CD4-positive, alpha-beta memory T cell (primary cell): ENCODE measurements at regions not wholly inside any gene's neighbourhood (a gene's known extent, or its start where the extent isn't known, plus 50 kb on each side); places are given as distances from the start of the nearest gene placed in this dataset.

Experiments used
- CTCF ChIA-PET: fragments of 350-600 bp; sonication (Branson Sonifier 250); formaldehyde crosslinking; loops from one replicate; lab custom pipeline; 2021; ENCODE audit warnings: inconsistent platforms; ENCODE audit not compliant: partially characterized antibody; lab: Charles Lee
- POLR2A ChIA-PET: fragments of 350-600 bp; sonication (Branson Sonifier 250); formaldehyde crosslinking; loops from one replicate; lab custom pipeline; 2021; ENCODE audit not compliant: partially characterized antibody; lab: Charles Lee
- DNase-seq, 5 donors: peaks; one replicate each; pipeline versions ENCODE4 v3.0.0 to v3.0.0-alpha.2; 2020 to 2022; ENCODE audit warnings: mixed read lengths in 1 of 5
- H3K27ac ChIP-seq: one replicate; pipeline ENCODE4 v1.7.0; 2013; ENCODE audit warnings: low read depth, low read length
- H3K27me3 ChIP-seq: 2 replicates; pipeline ENCODE4 v1.7.0; 2013; ENCODE audit warnings: mild to moderate bottlenecking, low read length, moderate library complexity; ENCODE audit not compliant: insufficient read depth
- H3K36me3 ChIP-seq: 2 replicates; pipeline ENCODE4 v1.7.0; 2013; ENCODE audit warnings: mild to moderate bottlenecking, low read length, moderate library complexity; ENCODE audit not compliant: insufficient read depth
- H3K4me1 ChIP-seq: 2 replicates; pipeline ENCODE4 v1.7.0; 2013; ENCODE audit warnings: mild to moderate bottlenecking, low read length, moderate library complexity; ENCODE audit not compliant: insufficient read depth
- H3K4me3 ChIP-seq, 2 donors: one replicate each; pipeline ENCODE4 v1.7.0; 2013; ENCODE audit warnings: low read length in 2 of 2, mild to moderate bottlenecking in 1 of 2
- H3K9me3 ChIP-seq, 2 donors: one replicate each; pipeline ENCODE4 v1.7.0; 2013; ENCODE audit warnings: low read length in 2 of 2, control low read depth in 1 of 2; ENCODE audit not compliant: control insufficient read depth in 1 of 2
- H3K27ac Mint-ChIP-seq, 7 donors: one replicate each; pipeline ENCODE4 v1.8.0; 2020 to 2021; ENCODE audit warnings: mixed read lengths in 7 of 7, mild to moderate bottlenecking in 6 of 7, inconsistent platforms in 3 of 7, moderate library complexity in 3 of 7
- H3K27me3 Mint-ChIP-seq, 2 donors: one replicate each; pipeline ENCODE4 v1.8.0; 2020 to 2021; ENCODE audit warnings: mixed read lengths in 2 of 2
- H3K36me3 Mint-ChIP-seq, 2 donors: one replicate each; pipeline ENCODE4 v1.8.0; 2020 to 2021; ENCODE audit warnings: mixed read lengths in 2 of 2, inconsistent platforms in 1 of 2, mild to moderate bottlenecking in 1 of 2
- H3K4me1 Mint-ChIP-seq, 4 donors: one replicate each; pipeline ENCODE4 v1.8.0; 2020 to 2021; ENCODE audit warnings: mixed read lengths in 4 of 4, mild to moderate bottlenecking in 1 of 4
- H3K4me3 Mint-ChIP-seq, 8 donors: one replicate each; pipeline ENCODE4 v1.8.0; 2020 to 2021; ENCODE audit warnings: mixed read lengths in 8 of 8, mild to moderate bottlenecking in 7 of 8, moderate library complexity in 6 of 8, inconsistent platforms in 3 of 8
- H3K9me3 Mint-ChIP-seq, 8 donors: one replicate each; pipeline ENCODE4 v1.8.0; 2020 to 2021; ENCODE audit warnings: mixed read lengths in 8 of 8, mild to moderate bottlenecking in 5 of 8, inconsistent platforms in 3 of 8, moderate library complexity in 1 of 8
- intact Hi-C: fragments of 100-400 bp; cut with micrococcal nuclease; formaldehyde crosslinking; loops from one replicate; pipeline ENCODE4 v1.15.1; 2023

GRCh38 chr20:63104312-63105181, 97.8 kb upstream of the BHLHE23 start:
- Mint-ChIP-seq H3K27me3 (peaks cover 0 to 3% of the 10 kb centered on the region in 2 donors), H3K36me3 (peaks cover 0 to 12% of the 10 kb centered on the region in 2 donors), H3K9me3 (peaks cover 0 to 16% (median 2%) of the 10 kb centered on the region in 8 donors), H3K4me1 (peaks cover 0 to 12% (median 1%) of the 10 kb centered on the region in 4 donors), H3K4me3 (peak overlapping the region in 5 of 8 donors; percentile 39 to 67 (median 54)), H3K27ac (peak overlapping the region in 5 of 7 donors; percentile 2 to 99 (median 55))
- CTCF ChIA-PET = no interaction called here
- H3K9me3 ChIP-seq = no peaks in the 10 kb centered on the region
- H3K4me1 ChIP-seq = peaks cover 5% of the 10 kb centered on the region
- intact Hi-C loops = loop anchor here (5.0 kb wide), 1 partner anchor 73 kb away; no protein-coding TSS in a partner anchor
- H3K27ac ChIP-seq = no peak overlapping the region
- H3K36me3 ChIP-seq = no peaks in the 10 kb centered on the region
- no peak overlapping the region for H3K4me3 ChIP-seq
- no peaks in the 10 kb centered on the region for H3K27me3 ChIP-seq
- POLR2A ChIA-PET = interaction anchor here (1.7 kb wide), 1 partner anchor 151 kb away, joined by 9 read pairs; no protein-coding TSS in a partner anchor
- DNase-seq = no peak

- H3K36me3 Mint-ChIP-seq = peaks cover 0 to 12% of the 10 kb centered on the region in 2 donors
- H3K4me3 Mint-ChIP-seq = peak overlapping the region in 7 of 8 donors; percentile 8 to 67 (median 53)
- H3K27me3 ChIP-seq = no peaks in the 10 kb centered on the region
- H3K9me3 Mint-ChIP-seq = peaks cover 0 to 16% (median 2%) of the 10 kb centered on the region in 8 donors
- no peak overlapping the region for H3K27ac ChIP-seq
- peaks cover 0 to 12% (median 1%) of the 10 kb centered on the region in 4 donors for H3K4me1 Mint-ChIP-seq
- no peaks in the 10 kb centered on the region for H3K36me3 ChIP-seq
- peak in 4 of 5 donors; percentile 31 to 53 (median 41) for DNase-seq
- no peak overlapping the region for H3K4me3 ChIP-seq
- POLR2A ChIA-PET = interaction anchor here (1.7 kb wide), 1 partner anchor 150 kb away, joined by 9 read pairs; no protein-coding TSS in a partner anchor
- peaks cover 0 to 3% of the 10 kb centered on the region in 2 donors for H3K27me3 Mint-ChIP-seq
- no peaks in the 10 kb centered on the region for H3K9me3 ChIP-seq
- peaks cover 5% of the 10 kb centered on the region for H3K4me1 ChIP-seq
- CTCF ChIA-PET = no interaction called here
- peak overlapping the region in 5 of 7 donors; percentile 31 to 99 (median 55) for H3K27ac Mint-ChIP-seq
- intact Hi-C loops = loop anchor here (2.0 to 5.0 kb wide), 2 partner anchors 74 to 113 kb away; partner anchors contain the start of gene YTHDF1
Measured at GRCh38 chr20:63103402-63104311, 96.9 kb upstream of the BHLHE23 start.

GRCh38 chr20:63102721-63103375, 96.1 kb upstream of the BHLHE23 start:
- Histone ChIP-seq H3K9me3 (no peaks in the 10 kb centered on the region), H3K4me1 (peaks cover 5% of the 10 kb centered on the region), H3K36me3 (no peaks in the 10 kb centered on the region), H3K27ac (peak overlapping the region; percentile 91), H3K4me3 (peak overlapping the region in 1 of 2 donors; percentile 86), H3K27me3 (no peaks in the 10 kb centered on the region)
- CTCF ChIA-PET = no interaction called here
- peak overlapping the region; percentile 81 to 94 (median 86) for H3K4me3 Mint-ChIP-seq
- POLR2A ChIA-PET = interaction anchor here (1.7 kb wide), 1 partner anchor 149 kb away, joined by 9 read pairs; no protein-coding TSS in a partner anchor
- H3K36me3 Mint-ChIP-seq = peaks cover 0 to 12% of the 10 kb centered on the region in 2 donors
- DNase-seq = peak; percentile 68 to 79 (median 74)
- intact Hi-C loops = loop anchor here (2.0 to 5.0 kb wide), 2 partner anchors 74 to 114 kb away; partner anchors contain the start of gene YTHDF1
- H3K4me1 Mint-ChIP-seq = peaks cover 0 to 12% (median 1%) of the 10 kb centered on the region in 4 donors
- H3K27ac Mint-ChIP-seq = peak overlapping the region; percentile 91 to 99 (median 93)
- peaks cover 0 to 11% (median 0%) of the 10 kb centered on the region in 8 donors for H3K9me3 Mint-ChIP-seq
- peaks cover 0 to 3% of the 10 kb centered on the region in 2 donors for H3K27me3 Mint-ChIP-seq

- H3K4me1 Mint-ChIP-seq = peaks cover 0 to 12% (median 1%) of the 10 kb centered on the region in 4 donors
- CTCF ChIA-PET = no interaction called here
- H3K4me1 ChIP-seq = peaks cover 5% of the 10 kb centered on the region
- H3K36me3 Mint-ChIP-seq = peaks cover 0 to 12% of the 10 kb centered on the region in 2 donors
- peak overlapping the region; percentile 83 to 92 (median 90) for H3K4me3 Mint-ChIP-seq
- intact Hi-C loops = loop anchor here (2.0 to 5.0 kb wide), 2 partner anchors 75 to 115 kb away; partner anchors contain the start of gene YTHDF1
- peaks cover 0 to 10% (median 0%) of the 10 kb centered on the region in 8 donors for H3K9me3 Mint-ChIP-seq
- H3K4me3 ChIP-seq = peak overlapping the region; percentile 42 to 86
- POLR2A ChIA-PET = interaction anchor here (0.7 to 1.7 kb wide), 7 partner anchors 78 to 211 kb away, joined by 3 to 9 read pairs (median 3); partner anchors contain the start of gene ARFGAP1
- peak overlapping the region; percentile 96 to 99 (median 97) for H3K27ac Mint-ChIP-seq
- peak; percentile 73 to 84 (median 82) for DNase-seq
- H3K27me3 Mint-ChIP-seq = peaks cover 0 to 3% of the 10 kb centered on the region in 2 donors
- H3K36me3 ChIP-seq = no peaks in the 10 kb centered on the region
- H3K27me3 ChIP-seq = no peaks in the 10 kb centered on the region
- peak overlapping the region; percentile 91 for H3K27ac ChIP-seq
- no peaks in the 10 kb centered on the region for H3K9me3 ChIP-seq
Measured at GRCh38 chr20:63101781-63102720, 95.3 kb upstream of the BHLHE23 start.

GRCh38 chr20:63100926-63101699, 94.3 kb upstream of the BHLHE23 start:
- H3K4me3 Mint-ChIP-seq = peak overlapping the region in 4 of 8 donors; percentile 26 to 89 (median 62)
- CTCF ChIA-PET = no interaction called here
- POLR2A ChIA-PET = interaction anchor here (0.7 to 1.0 kb wide), 4 partner anchors 122 to 210 kb away, joined by 3 to 4 read pairs (median 3); partner anchors contain the start of gene ARFGAP1

More at GRCh38 chr20:63100926-63101699, 94.3 kb upstream of the BHLHE23 start:
- no peak overlapping the region for H3K4me3 ChIP-seq
- Mint-ChIP-seq H3K27ac (peak overlapping the region in 5 of 7 donors; percentile 13 to 97 (median 96)), H3K36me3 (peaks cover 0 to 10% of the 10 kb centered on the region in 2 donors), H3K27me3 (peaks cover 0 to 5% of the 10 kb centered on the region in 2 donors), H3K9me3 (peaks cover 0 to 8% (median 0%) of the 10 kb centered on the region in 8 donors), H3K4me1 (peaks cover 0 to 12% (median 1%) of the 10 kb centered on the region in 4 donors)
- intact Hi-C loops = loop anchor here (5.0 kb wide), 1 partner anchor 76 kb away; no protein-coding TSS in a partner anchor
- H3K27ac ChIP-seq = peak overlapping the region; percentile 91
- no peaks in the 10 kb centered on the region for H3K27me3 ChIP-seq
- peaks cover 5% of the 10 kb centered on the region for H3K4me1 ChIP-seq
- peak in 2 of 5 donors; percentile 7 to 12 for DNase-seq
- no peaks in the 10 kb centered on the region for H3K36me3 ChIP-seq
- H3K9me3 ChIP-seq = no peaks in the 10 kb centered on the region
